ENCODE measurements at regions not wholly inside any gene's neighbourhood (a gene's known extent, or its start where the extent isn't known, plus 50 kb on each side); places are given as distances from the start of the nearest gene placed in this dataset.

- DNase-seq: no peak
These were observed 135.6 kb upstream of the SMAD1 start for GRCh38 chr4:145346081-145346480.

GRCh38 chr4:145345401-145345800, 136.3 kb upstream of the SMAD1 start:
- DNase-seq: no peak

GRCh38 chr4:145341381-145341780, 140.3 kb upstream of the SMAD1 start:
- DNase-seq: no peak

GRCh38 chr4:145340071-145340675, 141.5 kb upstream of the SMAD1 start:
- no peak for DNase-seq

- no peak for DNase-seq
These were observed 142.5 kb upstream of the SMAD1 start for GRCh38 chr4:145339075-145339725.

GRCh38 chr4:145338568-145338967, 143.1 kb upstream of the SMAD1 start:
- no peak for DNase-seq

GRCh38 chr4:145337391-145337790, 144.3 kb upstream of the SMAD1 start:
- DNase-seq: no peak

- DNase-seq: no peak
These were observed 147.9 kb upstream of the SMAD1 start for GRCh38 chr4:145333786-145334185.

GRCh38 chr4:145326491-145326890, 146.1 kb upstream of the OTUD4 start:
- no peak for DNase-seq

GRCh38 chr4:145324161-145324560, 143.8 kb upstream of the OTUD4 start:
- DNase-seq: no peak

GRCh38 chr4:145320294-145320693, 139.9 kb upstream of the OTUD4 start:
- DNase-seq: no peak

- DNase-seq: no peak
These were observed 139.4 kb upstream of the OTUD4 start for GRCh38 chr4:145319751-145320150.

GRCh38 chr4:145316897-145317574, 136.6 kb upstream of the OTUD4 start:
- no peak for DNase-seq

GRCh38 chr4:145315811-145316225, 135.4 kb upstream of the OTUD4 start:
- DNase-seq: no peak

- no peak for DNase-seq
These were observed 128.2 kb upstream of the OTUD4 start for GRCh38 chr4:145308598-145308997.

- no peak for DNase-seq
These were observed 127.5 kb upstream of the OTUD4 start for GRCh38 chr4:145307763-145308430.

- no peak for DNase-seq
These were observed 126.7 kb upstream of the OTUD4 start for GRCh38 chr4:145307120-145307519.

- peak; percentile 8 for DNase-seq
These were observed 122.3 kb upstream of the OTUD4 start for GRCh38 chr4:145302725-145303124.

GRCh38 chr4:145301386-145302080, 121.1 kb upstream of the OTUD4 start:
- DNase-seq: peak; percentile 91

GRCh38 chr4:145299380-145300076, 119.1 kb upstream of the OTUD4 start:
- DNase-seq: peak; percentile 19

- DNase-seq: no peak
These were observed 118.5 kb upstream of the OTUD4 start for GRCh38 chr4:145298885-145299284.

GRCh38 chr4:145297556-145297955, 117.2 kb upstream of the OTUD4 start:
- DNase-seq: no peak
